Muscle of back (tissue), 3 donors: ENCODE measurements at regions not wholly inside any gene's neighbourhood (a gene's known extent, or its start where the extent isn't known, plus 50 kb on each side); places are given as distances from the start of the nearest gene placed in this dataset.

Source experiments
- DNase-seq, 3 donors: peaks; one replicate each; pipeline versions ENCODE4 v3.0.0 to v3.0.0-alpha.2; 2013

DNA sequence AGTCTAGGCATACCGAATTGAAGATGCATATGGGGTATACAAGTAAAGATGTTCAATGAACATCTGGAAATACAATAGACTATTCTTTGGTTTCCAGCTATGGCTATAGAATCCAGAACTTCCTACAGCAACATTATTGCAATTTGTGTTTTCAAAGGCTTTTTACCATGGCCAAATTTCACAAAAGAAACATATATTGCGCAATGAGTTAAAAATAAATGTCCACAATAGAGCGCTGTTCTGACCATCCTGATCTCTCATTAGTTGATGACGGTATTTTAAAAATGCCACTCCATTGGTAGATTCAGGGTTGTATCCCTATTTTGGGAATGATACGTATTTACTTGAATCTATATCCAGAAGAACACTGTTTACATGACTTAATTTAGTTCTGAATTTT is 139.2 kb downstream of the LINC00632 start:
- no peak for DNase-seq

GRCh38 chrX:140860718-140861117 is 141.7 kb upstream of the SPANXB1 start:
- DNase-seq, result no peak

- no peak for DNase-seq
These were observed 135.9 kb upstream of the SPANXB1 start for GRCh38 chrX:140866446-140866845.

DNA sequence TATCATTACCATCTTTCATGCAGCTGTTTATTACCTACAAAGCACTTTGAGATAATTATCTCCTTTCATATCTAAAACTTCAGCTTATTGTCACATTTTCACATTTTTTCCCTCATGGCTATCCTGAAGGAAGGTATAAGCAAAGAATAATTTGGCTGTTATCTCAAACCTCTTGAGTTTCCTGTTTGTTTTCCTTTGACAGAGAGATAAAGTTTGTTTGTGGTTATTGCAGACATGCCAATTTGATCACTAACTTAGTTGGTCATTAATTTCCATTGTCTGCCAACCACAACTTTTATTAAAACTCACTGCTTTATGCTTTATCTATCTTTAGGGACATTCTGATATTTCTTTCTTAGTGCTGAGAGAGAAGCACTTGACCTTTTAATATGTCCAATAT is 89.8 kb upstream of the SPANXB1 start:
- DNase-seq, result no peak

- DNase-seq, result no peak
These were observed 88.4 kb upstream of the SPANXB1 start for GRCh38 chrX:140913802-140914501.

- no peak for DNase-seq
These were observed 85.5 kb upstream of the SPANXB1 start for GRCh38 chrX:140916872-140917271.

GRCh38 chrX:140917354-140918115 is 84.9 kb upstream of the SPANXB1 start:
- DNase-seq, result no peak

DNA sequence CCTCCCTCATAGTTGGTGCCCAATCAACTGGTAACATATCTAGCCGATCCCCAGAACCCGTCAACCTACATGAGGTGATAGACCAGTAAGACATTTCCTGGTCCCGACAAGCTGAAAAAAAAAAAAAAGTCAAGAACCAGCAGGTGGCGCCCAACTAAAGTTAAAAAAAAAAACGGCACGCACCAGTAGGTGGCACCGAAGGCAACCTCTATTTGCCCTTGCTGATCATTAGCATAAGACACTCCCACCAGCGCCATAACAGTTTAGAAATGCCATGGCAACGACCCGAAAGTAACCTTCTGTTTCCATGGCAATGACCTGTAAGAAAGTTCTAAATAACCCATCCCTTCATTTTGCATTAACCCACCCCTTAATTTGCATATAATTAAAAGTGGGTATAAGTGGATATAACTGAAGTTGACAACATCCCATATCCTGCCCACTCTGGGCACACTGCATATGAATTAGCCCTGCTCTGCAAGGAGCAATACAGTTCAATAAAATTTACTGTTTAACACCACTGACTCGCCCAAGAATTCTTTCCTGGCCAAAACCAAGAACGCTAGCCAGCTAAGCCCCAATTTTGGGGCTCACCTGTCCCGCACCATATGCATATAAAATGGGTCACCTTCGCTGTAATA is 83.9 kb upstream of the SPANXB1 start:
- peak; percentile 15 to 23 (median 21) for DNase-seq

DNA sequence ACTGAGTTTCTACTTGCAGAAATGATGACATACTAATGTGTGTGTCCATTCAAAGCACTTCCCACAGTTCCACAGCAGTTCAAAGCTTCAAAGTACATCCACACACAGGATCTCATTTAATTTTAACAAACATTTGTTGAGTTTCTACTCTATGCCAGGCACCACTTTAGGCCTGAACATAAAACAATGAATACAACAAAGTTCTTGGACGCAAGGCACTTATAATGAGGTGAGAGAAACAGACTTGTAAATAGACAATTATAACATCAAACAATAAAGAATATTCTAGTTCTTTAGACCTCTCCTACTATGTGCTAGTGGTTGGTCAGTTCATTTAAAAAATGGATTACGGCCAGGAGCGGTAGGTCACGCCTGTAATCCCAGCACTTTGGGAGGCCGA is 82.0 kb upstream of the SPANXB1 start:
- DNase-seq, result no peak

- no peak for DNase-seq
These were observed 79.3 kb upstream of the SPANXB1 start for GRCh38 chrX:140923118-140923517.

- DNase-seq, result no peak
These were observed 73.7 kb upstream of the SPANXB1 start for GRCh38 chrX:140928739-140929138.

DNA sequence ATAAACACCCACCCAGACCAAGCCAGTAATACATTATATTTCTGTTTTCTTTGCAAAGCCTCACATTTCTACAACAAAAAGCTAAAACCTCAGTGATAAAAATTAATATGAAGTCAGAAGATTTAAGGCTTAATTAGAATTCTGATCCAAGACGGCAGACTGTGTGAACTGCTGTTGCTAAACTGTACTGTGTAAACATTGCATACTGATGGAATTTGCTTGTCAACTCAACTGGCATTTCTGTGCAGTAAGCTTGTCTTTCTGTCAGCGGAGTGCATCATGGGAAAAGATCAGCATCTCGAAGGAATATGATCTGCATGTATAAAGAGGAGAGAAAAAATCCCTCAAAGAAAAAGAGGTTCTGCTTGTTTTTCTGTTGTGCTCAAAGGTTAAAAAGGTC is 69.4 kb upstream of the SPANXB1 start:
- DNase-seq, result no peak

- no peak for DNase-seq
These were observed 68.3 kb upstream of the SPANXB1 start for GRCh38 chrX:140933874-140934655.

DNA sequence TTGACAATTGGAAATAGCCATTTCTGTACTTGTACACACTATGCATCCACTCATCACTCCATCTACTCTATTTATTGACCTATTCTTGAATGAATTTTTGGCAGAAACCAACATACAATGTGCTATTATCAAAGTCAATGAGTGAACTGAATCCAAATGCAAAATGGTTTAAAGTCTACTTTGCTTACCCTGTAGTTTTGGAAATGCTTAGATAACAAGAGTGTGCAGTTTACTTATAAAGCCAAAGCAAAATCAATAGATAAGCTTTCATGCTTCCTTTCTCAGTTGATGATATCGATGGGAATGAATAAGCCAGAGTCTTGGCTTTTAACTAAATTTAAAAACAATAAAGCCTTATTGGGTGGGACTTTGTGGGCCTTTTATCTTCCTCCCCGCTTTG is 58.9 kb upstream of the SPANXB1 start:
- no peak for DNase-seq

GRCh38 chrX:140944710-140945109 is 57.7 kb upstream of the SPANXB1 start:
- DNase-seq, result no peak

GRCh38 chrX:140948827-140949226 is 53.6 kb upstream of the SPANXB1 start:
- DNase-seq, result no peak

DNA sequence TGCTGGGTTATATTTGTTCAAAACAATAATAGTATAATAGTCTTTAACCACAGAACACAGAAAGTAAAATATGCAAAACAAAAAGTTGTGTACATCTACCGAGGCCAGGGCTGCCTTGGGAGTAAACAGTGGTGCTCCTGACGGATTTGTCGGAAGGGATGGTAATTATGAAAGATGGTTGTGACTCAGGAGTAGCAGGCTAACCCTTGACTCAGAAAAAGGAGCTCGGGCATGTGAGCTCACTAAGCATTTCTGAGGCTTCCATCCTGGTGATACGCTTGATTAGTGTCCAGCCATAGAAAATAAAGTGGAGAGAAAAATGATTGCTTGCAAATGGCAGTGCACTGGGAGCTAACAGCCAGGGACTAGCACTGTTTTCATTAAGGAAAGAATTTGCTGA is 53.2 kb upstream of the SPANXB1 start:
- DNase-seq, result no peak
